Adipocyte (in vitro differentiated cells): ENCODE measurements at regions not wholly inside any gene's neighbourhood (a gene's known extent, or its start where the extent isn't known, plus 50 kb on each side); places are given as distances from the start of the nearest gene placed in this dataset.

Source experiments
- DNase-seq: peaks from one replicate; pipeline ENCODE4 v3.0.0-alpha.2; 2015; ENCODE audit warnings: low read depth
- H3K27me3 ChIP-seq: replicated peaks from 2 replicates; pipeline ENCODE4 v1.7.0; 2013; ENCODE audit warnings: mild to moderate bottlenecking, low read length, moderate library complexity; ENCODE audit not compliant: control insufficient read depth, insufficient read depth
- H3K36me3 ChIP-seq: 2 replicates; pipeline ENCODE4 v1.7.0; 2013; ENCODE audit warnings: low read length, mild to moderate bottlenecking, moderate library complexity; ENCODE audit not compliant: control insufficient read depth, insufficient read depth, severe bottlenecking
- H3K4me1 ChIP-seq: 2 replicates; pipeline ENCODE4 v1.7.0; 2013; ENCODE audit warnings: mild to moderate bottlenecking, low read length, moderate library complexity; ENCODE audit not compliant: control insufficient read depth, insufficient read depth
- H3K4me3 ChIP-seq: 2 replicates; pipeline ENCODE4 v1.7.0; 2013; ENCODE audit warnings: mild to moderate bottlenecking, low read length, moderate library complexity
- H3K9ac ChIP-seq: 2 replicates; pipeline ENCODE4 v1.7.0; 2013; ENCODE audit warnings: mild to moderate bottlenecking, low read length, moderate library complexity
- H3K9me3 ChIP-seq: 2 replicates; pipeline ENCODE4 v1.7.0; 2013; ENCODE audit warnings: mild to moderate bottlenecking, low read length, moderate library complexity; ENCODE audit not compliant: control insufficient read depth

DNA sequence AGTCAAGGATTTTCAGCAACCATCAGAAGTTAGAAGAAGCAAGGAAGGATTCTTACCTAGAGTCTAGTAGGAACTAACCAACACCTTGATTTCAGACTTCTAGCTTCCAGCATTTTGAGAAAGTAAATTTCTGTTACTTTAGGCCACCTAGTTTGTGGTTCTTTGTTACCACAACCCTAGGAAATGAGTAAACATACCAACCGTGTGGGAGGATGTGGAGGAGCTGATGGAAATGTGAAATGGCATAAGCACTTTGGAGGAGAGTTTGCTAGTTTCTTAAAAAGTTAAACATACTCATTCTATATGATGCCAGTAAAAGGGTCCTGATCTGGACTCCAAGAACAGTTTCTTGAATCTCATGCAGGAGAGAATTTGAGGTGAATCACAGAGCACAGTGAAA is 679.4 kb downstream of the PDHA2 start:
- Histone ChIP-seq H3K4me1 (no peaks in the 10 kb centered on the region), H3K36me3 (no peaks in the 10 kb centered on the region), H3K4me3 (no peak overlapping the region), H3K9me3 (no peaks in the 10 kb centered on the region), H3K9ac (no peak overlapping the region), H3K27me3 (no peaks in the 10 kb centered on the region)
- no peak for DNase-seq

DNA sequence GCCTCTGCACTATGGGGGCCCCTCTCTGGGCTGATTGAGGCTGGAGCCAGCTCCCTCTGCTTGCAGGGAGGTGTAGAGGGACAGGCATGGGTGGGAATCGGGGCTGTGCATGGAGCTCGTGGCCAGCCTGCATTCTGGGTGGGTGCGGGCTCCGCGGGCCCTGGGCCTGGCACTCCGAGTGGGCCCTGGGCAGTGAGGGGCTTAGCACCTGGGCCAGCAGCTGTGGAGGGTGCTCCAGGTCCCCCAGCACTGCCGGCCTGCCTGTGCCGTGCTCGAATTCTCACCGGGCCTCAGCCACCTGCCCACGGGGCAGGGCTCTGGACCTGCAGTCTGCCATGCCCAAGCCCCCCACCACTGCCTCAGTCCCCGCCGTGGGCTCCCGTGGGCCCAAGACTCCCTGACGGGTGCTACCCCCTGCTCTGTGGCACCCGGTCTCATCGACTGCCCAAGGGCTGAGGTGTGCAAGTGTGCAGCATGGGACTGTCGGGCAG is 681.2 kb downstream of the PDHA2 start:
- H3K9me3 ChIP-seq = no peaks in the 10 kb centered on the region
- no peak for DNase-seq
- H3K27me3 ChIP-seq = no peaks in the 10 kb centered on the region
- no peaks in the 10 kb centered on the region for H3K36me3 ChIP-seq
- no peaks in the 10 kb centered on the region for H3K4me1 ChIP-seq
- no peak overlapping the region for H3K9ac ChIP-seq
- H3K4me3 ChIP-seq = no peak overlapping the region

DNA sequence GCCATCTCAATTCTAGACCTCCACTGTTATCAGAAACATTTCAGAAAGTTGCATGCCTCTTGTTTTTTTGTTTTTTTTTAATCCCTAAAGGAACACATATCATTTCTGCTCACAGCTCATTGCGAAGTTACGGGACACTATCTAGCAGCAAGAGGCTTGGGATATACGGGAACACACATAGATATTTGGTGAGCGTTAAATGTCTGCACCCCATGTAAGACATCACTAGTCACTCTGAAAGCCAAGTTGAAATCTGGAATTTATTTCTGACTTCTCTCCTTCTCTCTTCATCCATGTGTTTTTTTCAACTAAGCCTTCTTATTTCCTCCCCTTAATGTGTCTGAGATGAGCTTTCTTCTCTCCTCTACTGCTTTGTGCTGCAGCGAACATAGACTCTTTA is 683.7 kb downstream of the PDHA2 start:
- no peaks in the 10 kb centered on the region for H3K9me3 ChIP-seq
- no peak for DNase-seq
- H3K4me3 ChIP-seq = no peak overlapping the region

GRCh38 chr4:96524311-96524875 is 684.5 kb downstream of the PDHA2 start:
- H3K9ac ChIP-seq = no peak overlapping the region
- no peaks in the 10 kb centered on the region for H3K9me3 ChIP-seq
- no peak overlapping the region for H3K4me3 ChIP-seq
- H3K4me1 ChIP-seq = no peaks in the 10 kb centered on the region
- H3K36me3 ChIP-seq = no peaks in the 10 kb centered on the region
- no peaks in the 10 kb centered on the region for H3K27me3 ChIP-seq
- no peak for DNase-seq

More for the DNA sequence above, 683.7 kb downstream of the PDHA2 start:
- Histone ChIP-seq H3K27me3 (no peaks in the 10 kb centered on the region), H3K36me3 (no peaks in the 10 kb centered on the region), H3K4me1 (no peaks in the 10 kb centered on the region), H3K9ac (no peak overlapping the region)

GRCh38 chr4:96525898-96526297 is 686.0 kb downstream of the PDHA2 start:
- Histone ChIP-seq H3K4me3 (no peak overlapping the region), H3K9me3 (no peaks in the 10 kb centered on the region), H3K9ac (no peak overlapping the region), H3K27me3 (no peaks in the 10 kb centered on the region), H3K36me3 (no peaks in the 10 kb centered on the region), H3K4me1 (no peaks in the 10 kb centered on the region)
- peak; percentile 4 for DNase-seq

- DNase-seq = no peak
- no peaks in the 10 kb centered on the region for H3K4me1 ChIP-seq
Measured at GRCh38 chr4:96526625-96527024, 686.7 kb downstream of the PDHA2 start.

DNA sequence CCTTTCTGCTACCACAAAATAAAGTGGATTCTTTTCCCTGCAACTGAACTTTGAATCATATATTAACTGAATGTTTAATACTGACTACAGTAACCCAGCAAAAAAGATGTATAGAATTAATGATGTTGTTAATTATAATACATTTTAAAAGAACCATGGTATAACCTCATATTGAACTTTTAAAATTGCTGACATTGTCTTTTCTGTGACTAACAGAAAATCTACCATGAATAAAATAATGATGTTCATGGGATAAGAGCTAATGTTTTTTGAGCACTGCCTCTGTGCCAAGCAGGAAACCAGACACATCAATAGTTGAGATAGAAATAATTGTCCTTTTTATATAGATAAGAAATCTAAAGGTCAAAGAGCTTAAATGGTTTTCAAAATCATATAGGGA is 691.9 kb downstream of the PDHA2 start:
- H3K36me3 ChIP-seq = no peaks in the 10 kb centered on the region
- DNase-seq = no peak

More at GRCh38 chr4:96526625-96527024, 686.7 kb downstream of the PDHA2 start:
- Histone ChIP-seq H3K27me3 (no peaks in the 10 kb centered on the region), H3K4me3 (no peak overlapping the region), H3K9ac (no peak overlapping the region), H3K36me3 (no peaks in the 10 kb centered on the region), H3K9me3 (no peaks in the 10 kb centered on the region)

DNA sequence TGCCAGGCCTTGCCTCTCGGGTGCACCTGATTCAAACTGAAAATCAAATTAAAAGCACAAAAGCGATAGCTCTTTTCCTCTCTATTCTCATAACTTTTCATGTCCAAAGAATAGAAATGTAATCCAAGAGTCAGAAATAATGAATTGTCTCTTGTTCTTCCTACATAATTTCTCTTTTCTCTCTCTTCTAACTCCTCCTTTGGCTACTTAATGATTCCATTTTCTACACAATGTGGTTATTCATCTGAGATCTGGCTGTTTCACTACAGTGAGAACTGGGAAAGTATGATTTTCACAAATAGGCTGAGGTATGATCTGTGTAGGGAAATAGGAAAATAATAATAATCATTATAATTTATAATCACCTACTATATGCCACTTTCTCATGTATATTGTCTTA is 703.5 kb downstream of the PDHA2 start:
- Histone ChIP-seq H3K27me3 (no peaks in the 10 kb centered on the region), H3K36me3 (no peaks in the 10 kb centered on the region), H3K9me3 (no peaks in the 10 kb centered on the region), H3K4me3 (no peak overlapping the region), H3K4me1 (no peaks in the 10 kb centered on the region), H3K9ac (no peak overlapping the region)
- no peak for DNase-seq

More for the DNA sequence above, 691.9 kb downstream of the PDHA2 start:
- Histone ChIP-seq H3K4me3 (no peak overlapping the region), H3K4me1 (no peaks in the 10 kb centered on the region), H3K9me3 (no peaks in the 10 kb centered on the region), H3K27me3 (no peaks in the 10 kb centered on the region), H3K9ac (no peak overlapping the region)

DNA sequence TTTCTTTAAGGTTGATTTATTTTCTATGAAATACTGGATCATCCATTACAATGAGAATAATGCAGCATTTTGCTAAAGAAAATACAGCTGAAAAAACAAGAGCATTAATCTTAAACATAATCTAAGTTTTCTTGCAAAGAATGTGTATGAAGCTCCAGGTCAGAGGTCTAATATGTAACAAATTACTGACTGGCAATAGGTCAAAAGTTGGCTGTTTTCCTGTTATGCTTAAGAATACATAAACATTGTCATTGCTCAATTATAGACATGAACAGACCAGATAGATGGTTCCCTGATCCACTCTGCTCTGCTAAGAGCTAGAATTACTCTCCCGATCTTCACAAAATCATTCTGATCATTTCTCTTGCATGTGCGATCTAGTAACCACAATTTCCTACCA is 718.6 kb downstream of the PDHA2 start:
- Histone ChIP-seq H3K9ac (no peak overlapping the region), H3K4me1 (no peaks in the 10 kb centered on the region), H3K9me3 (peaks cover 2% of the 10 kb centered on the region), H3K27me3 (no peaks in the 10 kb centered on the region), H3K36me3 (no peaks in the 10 kb centered on the region), H3K4me3 (no peak overlapping the region)
- no peak for DNase-seq

DNA sequence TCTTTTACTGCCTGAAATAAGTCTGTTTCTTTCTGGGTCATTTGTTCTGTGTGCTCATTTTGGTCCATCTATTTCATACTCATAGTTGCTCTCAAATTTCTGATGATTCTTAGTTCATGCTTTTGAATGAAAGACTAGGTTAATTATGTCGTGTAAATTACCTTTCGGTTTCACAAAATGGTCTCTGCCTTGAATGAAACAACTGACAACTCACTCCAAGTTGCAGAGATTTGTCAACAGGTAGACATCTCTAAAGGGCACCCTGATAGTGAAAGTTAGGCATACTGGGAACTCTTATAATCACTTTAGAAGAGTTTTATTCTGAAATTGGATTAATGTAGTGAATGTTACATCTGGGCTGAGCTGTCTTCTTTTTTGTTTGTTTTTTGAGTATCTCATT is 726.9 kb downstream of the PDHA2 start:
- no peaks in the 10 kb centered on the region for H3K4me1 ChIP-seq
- H3K9me3 ChIP-seq = no peaks in the 10 kb centered on the region
- H3K9ac ChIP-seq = no peak overlapping the region
- no peak for DNase-seq
- no peaks in the 10 kb centered on the region for H3K27me3 ChIP-seq
- H3K36me3 ChIP-seq = no peaks in the 10 kb centered on the region
- no peak overlapping the region for H3K4me3 ChIP-seq

DNA sequence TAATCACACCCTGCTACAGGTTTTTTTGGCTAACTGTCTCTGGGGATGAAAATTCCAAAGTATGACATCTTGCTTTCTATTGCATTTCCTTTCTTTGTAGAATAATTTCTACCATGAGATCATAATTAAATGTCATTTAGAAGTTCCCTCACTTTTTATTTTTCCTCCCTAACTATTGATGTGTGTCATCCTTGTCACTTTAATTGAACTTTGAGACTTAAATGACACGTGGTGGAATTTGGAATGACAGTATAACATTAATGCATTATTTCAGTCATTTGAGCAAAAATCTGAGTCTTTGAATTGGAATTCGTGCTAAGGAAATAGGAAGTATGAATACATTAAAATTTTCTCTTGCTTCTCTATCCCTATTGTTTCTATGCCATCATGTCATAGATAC is 745.4 kb downstream of the PDHA2 start:
- Histone ChIP-seq H3K4me1 (no peaks in the 10 kb centered on the region), H3K27me3 (no peaks in the 10 kb centered on the region), H3K9ac (no peak overlapping the region), H3K9me3 (no peaks in the 10 kb centered on the region), H3K4me3 (no peak overlapping the region), H3K36me3 (no peaks in the 10 kb centered on the region)
- DNase-seq = no peak

DNA sequence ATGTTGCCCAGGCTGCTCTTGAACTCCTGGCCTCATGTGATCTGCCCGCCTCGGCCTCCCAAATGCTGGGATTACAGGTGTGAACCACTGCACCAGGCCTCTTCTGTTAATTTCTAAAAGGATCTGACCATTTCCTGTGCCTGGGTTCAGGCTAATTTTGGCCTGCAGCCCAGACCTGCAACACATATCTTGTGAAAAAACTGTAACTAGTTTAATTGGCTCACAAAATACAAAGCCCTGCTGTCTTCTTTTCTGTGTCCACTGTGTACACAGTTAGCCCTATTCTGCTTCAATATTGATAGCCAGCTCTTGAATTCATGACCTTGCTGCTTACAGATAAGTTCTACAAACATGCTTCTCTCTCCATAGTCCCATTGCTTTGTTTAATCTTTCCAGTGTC is 753.5 kb downstream of the PDHA2 start:
- no peaks in the 10 kb centered on the region for H3K9me3 ChIP-seq
- no peaks in the 10 kb centered on the region for H3K4me1 ChIP-seq
- DNase-seq = no peak
- H3K4me3 ChIP-seq = no peak overlapping the region
- H3K27me3 ChIP-seq = no peaks in the 10 kb centered on the region
- no peak overlapping the region for H3K9ac ChIP-seq
- H3K36me3 ChIP-seq = no peaks in the 10 kb centered on the region
